ENCODE measurements at regions not wholly inside any gene's neighbourhood (a gene's known extent, or its start where the extent isn't known, plus 50 kb on each side); places are given as distances from the start of the nearest gene placed in this dataset.

DNA sequence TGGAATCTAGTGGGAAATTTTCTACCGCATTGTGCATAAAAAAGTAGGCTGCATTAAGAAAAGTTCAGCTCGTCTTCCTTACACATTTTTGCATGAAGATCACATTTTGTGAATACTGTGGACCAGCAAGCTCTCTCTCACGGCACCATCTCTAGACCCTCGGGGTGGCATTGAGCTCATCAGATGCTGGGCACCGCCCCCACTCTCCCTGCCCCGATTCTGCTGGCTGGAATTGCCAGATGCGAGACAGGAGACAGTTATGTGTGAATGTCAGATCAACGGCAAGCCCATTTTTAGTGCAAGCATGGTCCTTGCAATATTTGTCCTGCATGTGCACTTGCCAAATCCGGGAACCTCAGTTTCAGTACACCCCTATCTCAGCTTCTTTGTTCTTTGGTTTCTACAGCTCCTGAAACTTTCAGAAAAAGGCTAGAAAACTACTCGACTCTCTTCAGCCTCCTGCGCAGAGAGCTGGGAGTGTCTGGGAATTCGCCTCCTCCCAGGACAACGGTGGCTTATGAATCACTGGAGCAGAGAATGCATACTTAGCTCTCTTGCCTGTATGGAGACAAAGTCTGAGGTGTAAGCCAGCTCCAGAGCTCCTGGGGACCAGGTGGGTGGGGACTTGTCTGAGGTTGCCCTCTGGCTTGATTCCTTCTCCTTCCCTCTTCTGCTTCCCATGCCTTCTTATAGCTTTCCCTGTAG lies 285.2 kb upstream of the ATP10A start:
- Mint-ChIP-seq H3K9me3 (ENCODE audit: unreplicated experiment) (no peaks in the 10 kb centered on the region), H3K27me3 (ENCODE audit: unreplicated experiment) (no peaks in the 10 kb centered on the region), H3K4me1 (ENCODE audit: unreplicated experiment) (peaks cover 8% of the 10 kb centered on the region), H3K36me3 (ENCODE audit: low read depth, unreplicated experiment) (no peaks in the 10 kb centered on the region), H3K4me3 (ENCODE audit: unreplicated experiment) (no peak overlapping the region), H3K27ac (ENCODE audit: unreplicated experiment) (no peak overlapping the region)
- TF ChIP-seq CTCF (IDR thresholded peaks at IDR 0.05; ENCODE audit: unreplicated experiment), result no peak
- DNase-seq (ENCODE audit: low spot score), result no peak

DNA sequence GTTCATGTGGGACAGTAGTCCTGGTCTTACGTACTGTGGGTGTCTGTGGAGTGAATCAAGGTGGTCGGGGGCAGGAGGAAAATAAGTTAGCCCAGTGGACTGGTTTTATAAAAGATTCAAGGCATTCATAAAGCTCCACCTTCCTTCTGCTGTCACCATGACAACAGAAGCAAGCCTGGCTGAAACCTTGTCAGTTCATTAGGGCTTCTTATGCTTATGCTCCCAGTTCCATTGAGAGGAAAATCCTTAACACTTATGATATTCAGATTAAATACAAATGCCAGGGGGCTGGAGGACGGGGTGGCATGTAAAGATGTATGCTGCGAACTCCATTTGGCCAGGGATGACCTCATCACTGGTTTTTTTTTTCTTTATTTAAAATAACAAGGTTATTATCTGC lies 283.1 kb upstream of the ATP10A start:
- Mint-ChIP-seq H3K4me1 (ENCODE audit: unreplicated experiment) (peaks cover 8% of the 10 kb centered on the region), H3K27me3 (ENCODE audit: unreplicated experiment) (no peaks in the 10 kb centered on the region), H3K9me3 (ENCODE audit: unreplicated experiment) (no peaks in the 10 kb centered on the region), H3K27ac (ENCODE audit: unreplicated experiment) (no peak overlapping the region), H3K4me3 (ENCODE audit: unreplicated experiment) (no peak overlapping the region), H3K36me3 (ENCODE audit: low read depth, unreplicated experiment) (no peaks in the 10 kb centered on the region)
- TF ChIP-seq CTCF (IDR thresholded peaks at IDR 0.05; ENCODE audit: unreplicated experiment), result no peak
- DNase-seq (ENCODE audit: low spot score), result no peak

DNA sequence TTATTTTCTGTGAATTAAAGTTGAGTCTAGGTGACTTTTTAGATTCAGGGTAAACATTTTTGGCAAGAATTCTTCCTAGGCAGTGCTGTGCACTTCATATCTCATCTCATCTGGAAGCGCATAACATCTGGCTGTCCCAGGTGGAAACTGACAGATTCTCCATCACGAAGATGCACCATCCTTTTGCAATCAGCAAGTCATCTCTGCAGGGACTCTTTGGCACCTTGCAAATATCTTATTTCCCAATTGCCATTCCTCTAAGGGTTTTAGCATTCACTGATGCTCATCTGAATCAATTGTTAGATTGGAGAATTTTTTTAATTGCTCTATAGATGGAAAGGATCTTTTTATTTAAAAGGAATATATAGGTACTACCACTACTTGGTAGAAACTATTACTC lies 282.7 kb upstream of the ATP10A start:
- TF ChIP-seq CTCF (IDR thresholded peaks at IDR 0.05; ENCODE audit: unreplicated experiment), result no peak
- H3K4me1 Mint-ChIP-seq (ENCODE audit: unreplicated experiment), result peaks cover 8% of the 10 kb centered on the region
- H3K9me3 Mint-ChIP-seq (ENCODE audit: unreplicated experiment), result no peaks in the 10 kb centered on the region
- H3K27me3 Mint-ChIP-seq (ENCODE audit: unreplicated experiment), result no peaks in the 10 kb centered on the region
- DNase-seq (ENCODE audit: low spot score), result no peak
- no peaks in the 10 kb centered on the region for H3K36me3 Mint-ChIP-seq (ENCODE audit: low read depth, unreplicated experiment)
- no peak overlapping the region for H3K27ac Mint-ChIP-seq (ENCODE audit: unreplicated experiment)
- H3K4me3 Mint-ChIP-seq (ENCODE audit: unreplicated experiment), result no peak overlapping the region

DNA sequence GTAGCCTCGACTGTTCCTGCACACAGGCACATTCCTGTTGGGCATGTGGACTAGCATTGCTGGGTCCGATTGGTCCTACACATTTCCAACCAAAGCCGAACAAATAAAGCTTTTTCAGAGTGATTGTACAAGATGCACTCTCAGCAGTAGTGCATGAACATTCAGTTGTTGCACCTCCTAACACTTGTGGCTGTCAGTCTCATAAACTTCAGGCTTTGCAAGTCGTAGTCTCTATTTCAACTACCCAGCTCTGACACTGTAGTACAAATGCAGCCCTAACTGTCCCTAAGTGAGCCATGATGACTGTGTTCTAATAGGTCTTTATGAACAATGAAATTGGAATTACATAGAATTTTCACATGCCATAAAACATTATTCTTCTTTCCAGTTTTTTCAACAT lies 281.7 kb upstream of the ATP10A start:
- Mint-ChIP-seq H3K4me3 (ENCODE audit: unreplicated experiment) (no peak overlapping the region), H3K4me1 (ENCODE audit: unreplicated experiment) (peaks cover 8% of the 10 kb centered on the region), H3K27me3 (ENCODE audit: unreplicated experiment) (no peaks in the 10 kb centered on the region), H3K27ac (ENCODE audit: unreplicated experiment) (no peak overlapping the region), H3K36me3 (ENCODE audit: low read depth, unreplicated experiment) (no peaks in the 10 kb centered on the region), H3K9me3 (ENCODE audit: unreplicated experiment) (no peaks in the 10 kb centered on the region)
- TF ChIP-seq CTCF (IDR thresholded peaks at IDR 0.05; ENCODE audit: unreplicated experiment), result no peak
- no peak for DNase-seq (ENCODE audit: low spot score)

GRCh38 chr15:26143221-26143620 lies 280.1 kb upstream of the ATP10A start:
- no peak overlapping the region for H3K27ac Mint-ChIP-seq (ENCODE audit: unreplicated experiment)
- no peak overlapping the region for H3K4me3 Mint-ChIP-seq (ENCODE audit: unreplicated experiment)
- no peak for DNase-seq (ENCODE audit: low spot score)
- peaks cover 8% of the 10 kb centered on the region for H3K4me1 Mint-ChIP-seq (ENCODE audit: unreplicated experiment)
- no peak for TF ChIP-seq CTCF (IDR thresholded peaks at IDR 0.05; ENCODE audit: unreplicated experiment)
- no peaks in the 10 kb centered on the region for H3K9me3 Mint-ChIP-seq (ENCODE audit: unreplicated experiment)
- no peaks in the 10 kb centered on the region for H3K27me3 Mint-ChIP-seq (ENCODE audit: unreplicated experiment)
- H3K36me3 Mint-ChIP-seq (ENCODE audit: low read depth, unreplicated experiment), result no peaks in the 10 kb centered on the region
